ENCODE measurements at regions not wholly inside any gene's neighbourhood (a gene's known extent, or its start where the extent isn't known, plus 50 kb on each side); places are given as distances from the start of the nearest gene placed in this dataset.

- no peak for FAIRE-seq
- TF ChIP-seq CTCF (IDR thresholded peaks at IDR 0.05; ENCODE audit: insufficient read depth, missing control alignments): no peak
- DNase-seq (ENCODE audit: insufficient read length, low spot score): no peak
Measured at GRCh38 chr7:34298492-34299013, 359.5 kb upstream of the NPSR1 start.

- no peak for TF ChIP-seq CTCF (IDR thresholded peaks at IDR 0.05; ENCODE audit: insufficient read depth, missing control alignments)
- DNase-seq (ENCODE audit: insufficient read length, low spot score) (no peak), FAIRE-seq (no peak)
Measured at GRCh38 chr7:34299066-34299465, 359.0 kb upstream of the NPSR1 start.

GRCh38 chr7:34307540-34307939, 350.5 kb upstream of the NPSR1 start:
- no peak for TF ChIP-seq CTCF (IDR thresholded peaks at IDR 0.05; ENCODE audit: insufficient read depth, missing control alignments)
- no peak for FAIRE-seq

GRCh38 chr7:34308595-34308994, 349.4 kb upstream of the NPSR1 start:
- FAIRE-seq (no peak), DNase-seq (ENCODE audit: insufficient read length, low spot score) (no peak)
- TF ChIP-seq CTCF (IDR thresholded peaks at IDR 0.05; ENCODE audit: insufficient read depth, missing control alignments): no peak

More at GRCh38 chr7:34307540-34307939, 350.5 kb upstream of the NPSR1 start:
- DNase-seq (ENCODE audit: insufficient read length, low spot score): no peak

GRCh38 chr7:34309116-34309515, 348.9 kb upstream of the NPSR1 start:
- TF ChIP-seq CTCF (IDR thresholded peaks at IDR 0.05; ENCODE audit: insufficient read depth, missing control alignments): no peak
- FAIRE-seq: no peak
- no peak for DNase-seq (ENCODE audit: insufficient read length, low spot score)

GRCh38 chr7:34309584-34309983, 348.4 kb upstream of the NPSR1 start:
- FAIRE-seq (no peak), DNase-seq (ENCODE audit: insufficient read length, low spot score) (no peak)

More at GRCh38 chr7:34309584-34309983, 348.4 kb upstream of the NPSR1 start:
- TF ChIP-seq CTCF (IDR thresholded peaks at IDR 0.05; ENCODE audit: insufficient read depth, missing control alignments): no peak

Measured in D721Med (cell line).